A673 (cell line): ENCODE measurements at regions not wholly inside any gene's neighbourhood (a gene's known extent, or its start where the extent isn't known, plus 50 kb on each side); places are given as distances from the start of the nearest gene placed in this dataset.

ENCODE experiments used
- EZH2 ChIP-seq: fragments of 200-600 bp; sonication (generic); IDR thresholded peaks from 2 replicates; pipeline ENCODE4 v1.6.1; 2017; ENCODE audit warnings: borderline replicate concordance, low read depth, mild to moderate bottlenecking, mixed read lengths, antibody characterized with exemption, low read length; ENCODE audit not compliant: poor library complexity, severe bottlenecking
- TF ChIP-seq, protein P1 (sequence below): fragments of 300-800, 200-600 bp; sonication (generic); conservative IDR thresholded peaks from 2 replicates; pipeline ENCODE4 v1.5.1; 2017; ENCODE audit warnings: low read depth, mild to moderate bottlenecking, antibody characterized with exemption, low read length, moderate library complexity, mixed read lengths

DNA sequence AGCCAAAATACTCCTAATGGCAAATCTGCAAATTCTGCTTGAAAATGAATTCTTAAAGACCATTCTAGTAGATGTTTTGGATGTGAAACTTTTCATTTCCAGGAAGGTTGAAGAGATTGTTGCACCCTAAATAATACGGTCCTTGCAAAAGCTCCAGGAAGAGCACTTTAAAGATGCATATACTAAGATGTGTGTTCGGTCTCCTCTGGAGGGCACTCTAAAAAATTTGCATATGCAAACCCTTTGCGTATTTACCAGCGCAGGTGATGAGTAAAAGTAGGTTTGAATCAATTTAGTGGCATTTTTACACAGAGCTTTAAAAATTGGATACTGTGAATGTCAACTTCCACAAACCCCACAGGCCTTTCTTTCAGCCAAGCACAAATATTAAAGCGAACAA lies 378.1 kb upstream of the SORCS1 start:
- TF ChIP-seq, protein P1, sequence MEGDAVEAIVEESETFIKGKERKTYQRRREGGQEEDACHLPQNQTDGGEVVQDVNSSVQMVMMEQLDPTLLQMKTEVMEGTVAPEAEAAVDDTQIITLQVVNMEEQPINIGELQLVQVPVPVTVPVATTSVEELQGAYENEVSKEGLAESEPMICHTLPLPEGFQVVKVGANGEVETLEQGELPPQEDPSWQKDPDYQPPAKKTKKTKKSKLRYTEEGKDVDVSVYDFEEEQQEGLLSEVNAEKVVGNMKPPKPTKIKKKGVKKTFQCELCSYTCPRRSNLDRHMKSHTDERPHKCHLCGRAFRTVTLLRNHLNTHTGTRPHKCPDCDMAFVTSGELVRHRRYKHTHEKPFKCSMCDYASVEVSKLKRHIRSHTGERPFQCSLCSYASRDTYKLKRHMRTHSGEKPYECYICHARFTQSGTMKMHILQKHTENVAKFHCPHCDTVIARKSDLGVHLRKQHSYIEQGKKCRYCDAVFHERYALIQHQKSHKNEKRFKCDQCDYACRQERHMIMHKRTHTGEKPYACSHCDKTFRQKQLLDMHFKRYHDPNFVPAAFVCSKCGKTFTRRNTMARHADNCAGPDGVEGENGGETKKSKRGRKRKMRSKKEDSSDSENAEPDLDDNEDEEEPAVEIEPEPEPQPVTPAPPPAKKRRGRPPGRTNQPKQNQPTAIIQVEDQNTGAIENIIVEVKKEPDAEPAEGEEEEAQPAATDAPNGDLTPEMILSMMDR: no peak
- no peak for TF ChIP-seq EZH2
